HG03280 (cell line): ENCODE measurements at regions not wholly inside any gene's neighbourhood (a gene's known extent, or its start where the extent isn't known, plus 50 kb on each side); places are given as distances from the start of the nearest gene placed in this dataset.
A peak's percentile ranks its signal among the peaks of the same experiment; 100 is the strongest.

ENCODE experiments used
- ATAC-seq: cut with Tn5 transposase; IDR thresholded peaks from one replicate; pipeline ENCODE4 v1.9.1; 2021; ENCODE audit warnings: mild to moderate bottlenecking, moderate library complexity; ENCODE audit not compliant: unreplicated experiment

GRCh38 chr3:106167728-106168127, 298.9 kb upstream of the CBLB start:
- ATAC-seq = no peak

- no peak for ATAC-seq
Measured at GRCh38 chr3:106168962-106169750, 300.3 kb upstream of the CBLB start.

GRCh38 chr3:106170636-106171035, 301.8 kb upstream of the CBLB start:
- no peak for ATAC-seq

GRCh38 chr3:106172101-106172500, 303.3 kb upstream of the CBLB start:
- no peak for ATAC-seq

- ATAC-seq = no peak
Measured at GRCh38 chr3:106172780-106173179, 304.0 kb upstream of the CBLB start.

GRCh38 chr3:106175276-106175675, 306.5 kb upstream of the CBLB start:
- no peak for ATAC-seq

GRCh38 chr3:106176734-106177133, 307.9 kb upstream of the CBLB start:
- ATAC-seq = peak; percentile 78

- ATAC-seq = no peak
Measured at GRCh38 chr3:106182950-106183511, 314.2 kb upstream of the CBLB start.

GRCh38 chr3:106183762-106184391, 315.1 kb upstream of the CBLB start:
- ATAC-seq = no peak

- ATAC-seq = peak; percentile 93
Measured at GRCh38 chr3:106184540-106185457, 316.0 kb upstream of the CBLB start.

- ATAC-seq = no peak
Measured at GRCh38 chr3:106185949-106186348, 317.1 kb upstream of the CBLB start.

GRCh38 chr3:106190296-106190695, 321.5 kb upstream of the CBLB start:
- no peak for ATAC-seq

GRCh38 chr3:106191211-106191610, 322.4 kb upstream of the CBLB start:
- no peak for ATAC-seq

GRCh38 chr3:106191913-106192312, 323.1 kb upstream of the CBLB start:
- no peak for ATAC-seq

GRCh38 chr3:106193876-106194275, 325.1 kb upstream of the CBLB start:
- no peak for ATAC-seq

GRCh38 chr3:106194726-106195125, 325.9 kb upstream of the CBLB start:
- no peak for ATAC-seq

GRCh38 chr3:106197532-106198194, 328.9 kb upstream of the CBLB start:
- no peak for ATAC-seq

- no peak for ATAC-seq
Measured at GRCh38 chr3:106204160-106204868, 335.5 kb upstream of the CBLB start.

- ATAC-seq = no peak
Measured at GRCh38 chr3:106206146-106206545, 337.3 kb upstream of the CBLB start.

GRCh38 chr3:106206613-106207012, 337.8 kb upstream of the CBLB start:
- ATAC-seq = no peak
